Glutamatergic neuron (in vitro differentiated cells): ENCODE measurements at regions not wholly inside any gene's neighbourhood (a gene's known extent, or its start where the extent isn't known, plus 50 kb on each side); places are given as distances from the start of the nearest gene placed in this dataset.

Experiments
- DNase-seq: peaks from one replicate; pipeline ENCODE4 v3.0.0; 2022
- H3K27ac Mint-ChIP-seq: one replicate; pipeline ENCODE4 v1.8.0; 2020; ENCODE audit warnings: mild to moderate bottlenecking, mixed read lengths, inconsistent platforms; ENCODE audit not compliant: unreplicated experiment
- H3K27me3 Mint-ChIP-seq: one replicate; pipeline ENCODE4 v1.8.0; 2020; ENCODE audit warnings: mild to moderate bottlenecking, moderate library complexity, mixed read lengths, inconsistent platforms; ENCODE audit not compliant: unreplicated experiment
- H3K36me3 Mint-ChIP-seq: one replicate; pipeline ENCODE4 v1.8.0; 2020; ENCODE audit warnings: mild to moderate bottlenecking, mixed read lengths, inconsistent platforms; ENCODE audit not compliant: unreplicated experiment
- H3K4me1 Mint-ChIP-seq: one replicate; pipeline ENCODE4 v1.8.0; 2020; ENCODE audit warnings: mild to moderate bottlenecking, low read depth, mixed read lengths, inconsistent platforms; ENCODE audit not compliant: unreplicated experiment
- H3K4me3 Mint-ChIP-seq: one replicate; pipeline ENCODE4 v1.8.0; 2020; ENCODE audit warnings: mild to moderate bottlenecking, mixed read lengths, inconsistent platforms; ENCODE audit not compliant: unreplicated experiment
- H3K9me3 Mint-ChIP-seq: one replicate; pipeline ENCODE4 v1.8.0; 2020; ENCODE audit warnings: mild to moderate bottlenecking, moderate library complexity, mixed read lengths, inconsistent platforms; ENCODE audit not compliant: unreplicated experiment
- CTCF ChIP-seq: fragments of 200-600 bp; sonication (generic); IDR thresholded peaks from one replicate; pipeline ENCODE4 v1.5.0; 2021; ENCODE audit not compliant: partially characterized antibody, unreplicated experiment

GRCh38 chr3:170709046-170709445 is 123.2 kb upstream of the SLC7A14 start:
- no peak for DNase-seq
- H3K27me3 Mint-ChIP-seq, result no peaks in the 10 kb centered on the region
- no peak overlapping the region for H3K4me3 Mint-ChIP-seq
- no peak for TF ChIP-seq CTCF
- no peaks in the 10 kb centered on the region for H3K4me1 Mint-ChIP-seq
- peaks cover 4% of the 10 kb centered on the region for H3K9me3 Mint-ChIP-seq
- no peak overlapping the region for H3K27ac Mint-ChIP-seq
- H3K36me3 Mint-ChIP-seq, result peaks cover 14% of the 10 kb centered on the region

DNA sequence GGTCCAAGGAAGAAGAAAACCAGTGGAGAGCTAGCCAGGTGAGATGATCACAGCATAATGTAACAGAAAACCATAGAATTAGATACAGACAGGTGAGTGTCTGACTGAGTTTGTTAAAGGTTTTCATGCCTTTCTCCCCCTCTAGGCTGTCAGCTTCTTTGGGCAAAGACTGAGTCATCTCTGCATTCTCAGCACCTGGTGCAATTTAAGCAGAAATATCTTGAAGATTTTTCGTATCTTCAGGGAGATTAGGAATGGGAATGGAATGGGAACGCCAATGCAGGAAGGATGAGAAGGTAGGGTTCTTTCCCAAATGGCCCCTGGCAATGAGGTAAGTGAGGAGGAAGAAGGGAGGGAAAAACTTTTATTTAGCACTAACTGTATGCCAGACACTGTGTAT is 122.0 kb upstream of the SLC7A14 start:
- Mint-ChIP-seq H3K27me3 (no peaks in the 10 kb centered on the region), H3K27ac (no peak overlapping the region), H3K9me3 (peaks cover 4% of the 10 kb centered on the region), H3K36me3 (peaks cover 14% of the 10 kb centered on the region), H3K4me1 (no peaks in the 10 kb centered on the region), H3K4me3 (no peak overlapping the region)
- no peak for TF ChIP-seq CTCF
- DNase-seq, result no peak

- Mint-ChIP-seq H3K27ac (no peak overlapping the region), H3K4me3 (no peak overlapping the region)
Measured at GRCh38 chr3:170705131-170705530, 119.3 kb upstream of the SLC7A14 start.

GRCh38 chr3:170703121-170703588 is 117.3 kb upstream of the SLC7A14 start:
- no peak for TF ChIP-seq CTCF
- no peak overlapping the region for H3K4me3 Mint-ChIP-seq
- no peak overlapping the region for H3K27ac Mint-ChIP-seq
- H3K36me3 Mint-ChIP-seq, result no peaks in the 10 kb centered on the region
- no peaks in the 10 kb centered on the region for H3K27me3 Mint-ChIP-seq
- H3K4me1 Mint-ChIP-seq, result no peaks in the 10 kb centered on the region
- no peak for DNase-seq
- peaks cover 2% of the 10 kb centered on the region for H3K9me3 Mint-ChIP-seq

More at GRCh38 chr3:170705131-170705530, 119.3 kb upstream of the SLC7A14 start:
- Mint-ChIP-seq H3K36me3 (peaks cover 7% of the 10 kb centered on the region), H3K4me1 (no peaks in the 10 kb centered on the region), H3K27me3 (no peaks in the 10 kb centered on the region), H3K9me3 (peaks cover 4% of the 10 kb centered on the region)
- DNase-seq, result no peak
- no peak for TF ChIP-seq CTCF

DNA sequence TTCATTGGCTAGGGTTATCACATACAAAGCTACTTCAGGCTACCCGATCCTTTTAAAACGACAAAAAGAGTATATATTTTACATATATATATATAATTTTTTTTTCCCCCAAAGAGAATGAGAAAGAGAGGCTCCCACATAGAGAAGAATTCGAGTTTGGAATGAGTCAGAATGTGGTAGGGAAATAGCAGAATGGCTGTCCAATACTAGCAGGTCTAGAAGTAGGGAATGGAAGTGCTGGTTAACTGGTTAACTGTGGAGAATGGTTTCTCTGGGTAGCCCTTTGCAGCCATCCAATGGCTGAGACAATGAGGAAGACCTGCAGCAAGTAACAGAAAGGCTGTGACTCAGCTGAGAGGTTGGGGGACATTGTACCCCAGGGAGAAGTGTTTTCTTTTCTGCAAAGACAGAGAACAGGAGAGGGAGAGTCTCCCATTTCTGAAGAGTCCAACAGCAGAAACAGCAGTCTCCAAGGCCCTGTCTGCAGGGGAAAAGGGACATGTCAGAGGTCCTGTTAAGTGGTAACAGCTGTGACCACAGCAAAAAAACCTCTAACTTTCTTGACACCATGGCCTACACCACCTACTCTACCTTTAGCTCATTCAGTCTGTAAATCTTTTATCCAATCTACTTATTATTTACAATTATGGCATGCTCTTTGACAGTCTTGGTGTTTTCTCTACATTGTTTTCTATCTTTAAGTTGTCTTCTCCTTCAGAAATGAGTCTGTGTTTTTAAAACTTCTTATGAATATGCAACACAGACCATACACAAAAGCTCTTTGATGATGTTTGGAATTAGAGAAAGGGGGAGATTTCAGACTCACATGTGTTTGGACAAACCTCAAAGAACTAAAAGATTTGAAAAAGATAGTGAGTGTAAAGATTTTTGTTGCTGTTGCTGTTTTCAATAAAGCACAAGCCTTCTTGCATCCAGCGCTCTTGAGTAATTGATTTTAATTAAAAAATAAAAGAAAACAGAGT is 116.1 kb upstream of the SLC7A14 start:
- Mint-ChIP-seq H3K36me3 (no peaks in the 10 kb centered on the region), H3K4me1 (no peaks in the 10 kb centered on the region), H3K4me3 (no peak overlapping the region), H3K27ac (no peak overlapping the region), H3K27me3 (no peaks in the 10 kb centered on the region), H3K9me3 (no peaks in the 10 kb centered on the region)
- no peak for DNase-seq
- TF ChIP-seq CTCF, result no peak
